SK-N-MC (cell line): ENCODE measurements at regions not wholly inside any gene's neighbourhood (a gene's known extent, or its start where the extent isn't known, plus 50 kb on each side); places are given as distances from the start of the nearest gene placed in this dataset.

Experiments used
- EZH2 ChIP-seq: fragments of 200-600 bp; sonication (generic); IDR thresholded peaks from one replicate; pipeline ENCODE4 v1.6.1; 2017; ENCODE audit warnings: antibody characterized with exemption
- FOXP2 ChIP-seq: optimal IDR thresholded peaks from 2 replicates; pipeline ENCODE3; 2011; ENCODE audit warnings: mild to moderate bottlenecking, moderate library complexity; ENCODE audit not compliant: insufficient read depth; ENCODE audit errors: extremely low read length, control extremely low read depth
- POLR2AphosphoS5 ChIP-seq: IDR thresholded peaks from 2 replicates; pipeline ENCODE4 v1.6.1; 2012; ENCODE audit warnings: mild to moderate bottlenecking, low read depth, low read length, borderline replicate concordance

DNA sequence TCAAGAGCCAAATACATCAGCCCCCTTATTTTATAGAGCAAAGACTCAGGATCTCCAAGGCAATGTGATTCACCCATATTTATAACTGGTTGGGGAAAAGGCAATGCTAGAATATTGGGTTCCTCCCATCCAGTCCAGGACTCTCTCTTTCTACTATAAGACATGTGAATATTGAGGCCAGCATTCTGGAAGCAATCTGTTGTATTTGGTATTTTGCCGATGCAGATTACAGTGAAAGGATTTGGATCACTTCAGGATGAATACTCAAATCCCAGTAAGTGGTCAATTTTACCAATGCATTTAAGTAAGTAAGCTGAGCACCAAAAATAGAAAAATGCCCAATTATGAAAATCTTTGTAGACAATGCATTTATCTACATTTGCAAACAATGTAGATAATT is 1834.7 kb upstream of the PIK3C3 start:
- TF ChIP-seq POLR2AphosphoS5 (no peak), EZH2 (no peak), FOXP2 (no peak)
